Fibroblast of skin of left biceps (primary cell): ENCODE measurements at regions not wholly inside any gene's neighbourhood (a gene's known extent, or its start where the extent isn't known, plus 50 kb on each side); places are given as distances from the start of the nearest gene placed in this dataset.

Experiments used
- DNase-seq, 2 experiments: peaks; one replicate each; pipeline ENCODE4 v3.0.0-alpha.2; 2013; ENCODE audit warnings: low read depth in 2 of 2

DNA sequence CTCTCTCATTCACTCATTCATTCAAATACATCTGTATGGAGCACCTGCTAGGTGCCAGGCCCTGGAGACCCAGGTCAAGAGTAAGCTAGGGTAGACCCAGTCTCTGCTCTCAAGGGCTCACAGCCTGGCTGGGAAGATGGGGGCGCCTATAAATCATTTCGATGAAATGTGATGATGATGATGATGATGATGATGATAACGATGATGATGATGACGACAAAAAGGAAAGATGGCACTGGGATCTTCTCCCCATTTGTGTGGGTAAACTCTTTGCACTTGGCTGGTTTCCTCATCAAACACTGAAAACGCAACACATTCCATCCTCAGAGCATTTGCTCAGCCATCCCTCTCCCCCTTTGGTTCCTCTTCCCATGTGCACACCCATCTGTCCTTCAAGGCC, 188.0 kb upstream of the CDYL start:
- no peak for DNase-seq

DNA sequence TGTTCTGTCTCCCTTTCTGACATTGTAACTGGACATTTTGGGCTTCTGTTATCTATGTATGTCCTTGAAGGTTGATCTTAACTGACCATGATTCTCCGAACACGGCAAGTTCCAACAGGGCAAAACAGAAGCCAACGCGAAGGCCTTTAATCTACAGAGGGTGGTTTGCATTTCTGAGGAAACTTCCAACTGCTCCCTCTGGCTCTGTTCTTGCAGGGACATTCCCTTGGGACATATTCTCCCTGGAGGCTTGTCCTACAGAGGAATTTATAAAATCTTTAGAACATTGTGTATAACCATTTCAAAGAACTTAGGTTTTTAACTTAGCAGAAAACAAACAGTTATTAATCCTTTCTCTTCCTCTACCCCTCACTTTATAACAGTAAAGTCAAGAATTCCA, 189.0 kb upstream of the CDYL start:
- no peak for DNase-seq

DNA sequence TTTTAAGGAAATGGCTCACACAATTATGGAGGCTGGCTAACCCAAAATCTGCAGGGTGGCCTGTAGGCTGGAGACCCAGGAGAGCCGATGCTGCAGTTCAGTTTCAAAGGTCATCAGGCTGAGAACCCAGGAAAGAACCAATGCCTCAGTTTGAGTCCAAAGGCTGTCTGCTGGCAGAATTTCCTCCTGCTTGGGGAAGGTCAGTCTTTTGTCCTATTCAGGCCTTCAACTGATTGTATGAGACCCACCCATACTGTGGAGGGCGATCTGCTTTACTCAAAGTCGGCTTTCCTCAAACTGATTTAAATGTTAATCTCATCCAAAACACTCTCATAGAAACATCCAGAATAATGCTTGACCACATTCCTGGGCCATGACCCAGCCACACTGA, 189.7 kb upstream of the CDYL start:
- DNase-seq, result no peak

DNA sequence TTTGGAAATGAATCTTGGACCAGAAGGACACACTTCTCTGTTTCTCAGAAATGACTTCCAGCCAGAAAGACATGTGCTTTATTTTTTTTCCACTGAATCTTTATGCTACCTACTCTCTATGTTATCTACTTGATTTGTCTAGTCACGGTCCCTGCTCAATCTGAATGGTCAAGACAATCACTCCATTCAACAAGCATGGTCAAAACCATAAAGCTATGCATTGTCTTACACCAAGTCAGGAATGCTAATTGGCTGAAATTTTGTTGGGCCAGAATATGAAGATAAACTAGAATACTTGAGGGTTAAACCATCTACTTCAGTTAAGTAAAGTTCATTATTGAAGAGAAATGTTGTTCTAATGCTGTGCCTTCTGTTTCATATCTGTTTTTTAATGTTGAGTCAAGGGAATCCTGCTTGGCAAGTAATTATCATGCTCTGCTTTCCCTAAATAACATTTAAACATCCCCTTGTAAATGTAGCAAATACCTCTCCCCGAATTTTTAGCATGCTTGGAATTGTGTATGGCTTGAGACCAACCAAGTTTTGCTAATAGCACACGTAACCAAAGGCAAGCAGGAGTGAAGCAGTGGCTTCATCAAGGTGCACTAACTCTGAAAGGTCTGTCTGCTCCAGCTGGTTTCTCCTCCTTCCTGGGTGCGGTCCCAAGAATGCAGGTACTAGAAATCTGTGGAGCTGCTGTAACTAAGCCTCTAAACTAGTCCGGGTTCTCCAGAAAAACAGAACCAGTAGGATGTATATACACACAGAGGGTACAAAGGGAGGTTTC, 190.3 kb upstream of the CDYL start:
- no peak for DNase-seq

DNA sequence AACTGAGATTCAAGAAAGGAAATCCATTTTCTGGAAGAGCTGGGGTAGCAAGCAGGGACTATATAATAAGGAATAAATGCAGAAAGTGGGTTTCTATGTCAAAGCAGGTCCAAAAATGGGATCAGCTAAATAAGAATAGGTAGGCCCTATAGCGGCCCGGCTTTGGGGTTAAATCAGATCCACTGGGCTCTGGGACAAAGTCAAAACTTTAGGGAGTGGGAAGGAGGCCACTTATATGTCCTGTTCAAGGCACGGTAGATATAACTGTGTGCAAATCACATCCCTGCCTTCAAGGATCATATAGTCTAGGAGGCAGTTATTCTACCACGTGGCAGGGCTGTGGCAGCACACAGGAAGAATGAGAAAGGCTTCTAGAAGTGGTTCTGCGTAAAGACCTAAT, 191.4 kb upstream of the CDYL start:
- no peak for DNase-seq

DNA sequence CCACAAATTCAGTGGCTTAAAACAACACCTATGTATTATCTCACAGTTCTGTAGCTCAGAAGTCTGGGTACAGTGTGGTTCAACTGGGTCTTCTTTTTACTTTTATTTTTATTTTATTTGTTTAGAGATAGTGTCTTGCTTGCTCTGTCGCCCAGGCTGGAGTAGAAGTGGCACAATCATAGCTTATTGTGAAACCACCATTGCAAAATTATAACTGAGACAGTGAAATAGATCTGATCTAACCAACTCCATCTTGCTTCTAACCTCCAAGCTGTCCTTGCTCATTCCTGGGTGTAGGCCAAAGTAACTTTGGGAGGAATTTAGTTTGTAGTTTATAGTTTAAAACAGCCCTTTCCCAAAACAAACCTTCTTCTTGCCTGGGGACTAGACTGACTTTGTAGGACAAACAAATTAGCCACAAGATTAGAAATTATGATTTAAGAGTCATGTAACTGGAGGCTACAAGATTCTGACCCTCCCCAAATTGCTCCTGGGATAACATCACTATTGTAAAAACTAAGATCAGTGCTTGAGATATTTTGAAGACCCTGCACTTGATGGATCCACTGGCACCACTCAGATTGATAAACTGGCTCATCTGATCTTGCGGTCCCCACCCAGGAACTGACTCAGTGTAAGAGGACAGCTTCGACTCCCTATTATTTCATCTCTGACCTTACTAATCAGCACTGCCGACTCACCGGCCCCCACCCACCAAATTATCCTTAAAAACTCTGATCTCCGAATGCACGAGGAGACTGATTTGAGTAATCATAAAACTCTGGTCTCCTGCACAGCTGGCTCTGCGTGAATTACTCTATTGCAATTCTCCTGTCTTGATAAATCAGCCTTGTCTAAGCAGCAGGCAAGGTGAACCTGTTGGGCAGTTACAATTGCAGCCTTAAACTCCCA, 193.4 kb upstream of the CDYL start:
- DNase-seq, result peak in 1 of 2 experiments; percentile 20

DNA sequence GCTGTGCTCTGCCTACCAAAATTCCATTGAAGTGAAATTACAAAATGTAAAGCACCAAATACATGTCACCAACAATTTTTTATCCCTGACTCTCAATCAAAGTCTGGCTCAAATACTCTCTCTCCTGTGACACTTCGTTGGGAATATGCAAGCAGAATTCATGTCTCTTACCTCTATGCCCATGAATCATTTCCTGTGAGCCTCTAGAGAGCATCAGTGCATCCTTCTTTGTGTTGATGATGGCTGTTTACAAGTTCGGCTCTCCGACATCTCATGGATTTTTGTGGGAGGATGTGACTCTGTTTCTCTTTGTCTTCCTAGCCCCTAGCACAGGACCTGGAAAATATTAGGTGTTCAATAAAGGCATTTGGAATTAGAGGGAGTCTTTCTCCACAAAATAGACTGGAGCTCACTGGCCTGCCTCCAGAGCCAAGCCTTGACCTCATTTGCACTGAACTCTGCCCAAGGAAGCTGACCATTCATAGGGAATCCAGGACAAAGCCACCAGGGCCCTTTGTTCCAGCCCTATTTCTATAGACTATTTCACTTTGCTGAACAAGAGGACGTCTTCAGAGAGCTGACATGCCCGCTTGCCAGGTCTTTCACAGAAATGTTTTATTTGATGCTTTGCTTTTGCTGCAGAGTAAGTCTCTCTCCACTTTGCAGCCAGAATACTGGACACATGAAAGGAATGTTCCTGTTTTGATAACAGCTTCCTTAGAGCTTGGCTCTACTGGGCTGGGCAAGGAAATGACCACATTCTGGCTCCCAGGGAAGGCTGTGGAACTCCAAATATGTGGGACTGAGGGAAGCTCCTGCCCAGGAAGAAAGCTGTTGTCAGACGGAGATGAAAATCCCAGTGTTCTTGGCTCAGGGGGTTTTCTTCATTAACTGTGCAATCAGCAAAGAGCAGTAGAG, 194.5 kb upstream of the CDYL start:
- DNase-seq, result peak; percentile 70 to 76

DNA sequence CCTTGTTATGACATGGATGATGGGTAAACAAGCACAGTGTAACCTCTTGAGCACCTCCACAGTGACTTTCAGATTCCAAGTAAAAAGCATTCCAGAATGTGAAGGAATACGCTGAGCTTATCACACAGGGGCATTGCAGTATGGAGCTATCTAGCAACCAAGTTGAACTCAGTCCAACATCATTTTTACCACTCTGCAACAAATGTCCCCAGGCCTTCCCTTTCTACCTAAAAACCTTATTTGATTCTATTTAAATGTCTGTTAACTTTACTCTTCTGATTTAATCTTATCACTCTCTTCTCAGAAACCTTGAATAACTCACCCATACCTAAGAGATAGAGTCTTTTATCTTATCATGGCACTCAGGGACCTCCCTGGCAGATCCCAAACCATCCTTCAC, 195.8 kb upstream of the CDYL start:
- no peak for DNase-seq

DNA sequence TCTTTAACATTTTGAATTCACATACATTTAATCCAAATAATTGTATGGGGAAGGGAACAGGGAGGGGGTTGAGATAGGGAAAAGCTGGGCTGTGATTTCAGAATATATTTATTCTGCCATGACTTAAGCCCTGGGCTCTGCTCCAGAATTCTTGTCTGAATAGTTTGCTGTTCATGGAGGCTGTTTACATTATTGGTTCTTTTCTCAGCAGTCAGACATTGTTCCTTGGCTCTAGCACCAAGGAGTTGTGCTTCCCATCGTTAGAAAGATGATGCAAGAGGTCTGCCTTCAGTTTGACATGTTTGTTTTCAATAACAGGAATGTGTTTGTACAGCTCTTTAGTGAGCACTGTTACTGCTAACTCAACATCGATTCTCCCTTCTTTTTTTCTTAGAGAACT, 198.8 kb upstream of the CDYL start:
- DNase-seq, result peak; percentile 82 to 85

DNA sequence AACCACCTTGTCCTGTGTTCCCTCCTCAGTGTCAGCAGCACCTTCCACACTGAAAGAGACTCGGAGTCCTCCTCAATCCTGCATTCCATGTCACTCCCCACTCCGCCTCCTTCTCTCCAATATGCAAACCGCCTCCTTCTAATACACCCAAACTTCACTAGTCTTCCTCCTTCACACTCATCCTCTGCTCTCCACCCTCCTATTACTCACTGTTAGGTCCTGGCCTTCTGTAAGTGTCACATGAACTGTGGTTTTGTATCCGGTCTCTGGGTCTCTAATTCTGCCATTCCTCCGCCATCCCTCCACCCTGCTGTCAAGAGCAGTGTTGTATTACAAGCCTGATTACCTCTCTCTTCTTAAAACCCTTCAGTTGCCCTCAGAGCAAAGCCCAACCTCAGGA, 200.5 kb upstream of the CDYL start:
- DNase-seq, result no peak

DNA sequence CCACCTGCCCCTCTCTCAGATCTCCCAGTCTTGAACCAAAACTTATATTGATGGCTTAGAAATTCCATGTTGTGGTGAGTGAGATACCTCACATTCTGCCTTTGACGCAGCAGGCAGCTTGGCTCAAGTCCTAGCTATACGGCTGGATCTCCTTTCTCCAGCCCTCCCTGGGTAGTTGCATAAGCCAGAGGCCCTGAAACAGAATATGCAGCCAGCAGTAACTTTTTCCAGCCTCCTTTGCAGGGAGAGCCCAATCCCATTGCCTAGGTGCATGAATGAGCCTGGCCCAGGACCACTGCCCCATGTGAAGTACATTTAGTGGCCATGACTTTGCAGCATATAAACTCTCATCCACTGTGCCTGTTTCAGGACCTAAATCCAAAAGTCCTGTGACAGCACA, 202.2 kb upstream of the CDYL start:
- peak; percentile 70 to 75 for DNase-seq

DNA sequence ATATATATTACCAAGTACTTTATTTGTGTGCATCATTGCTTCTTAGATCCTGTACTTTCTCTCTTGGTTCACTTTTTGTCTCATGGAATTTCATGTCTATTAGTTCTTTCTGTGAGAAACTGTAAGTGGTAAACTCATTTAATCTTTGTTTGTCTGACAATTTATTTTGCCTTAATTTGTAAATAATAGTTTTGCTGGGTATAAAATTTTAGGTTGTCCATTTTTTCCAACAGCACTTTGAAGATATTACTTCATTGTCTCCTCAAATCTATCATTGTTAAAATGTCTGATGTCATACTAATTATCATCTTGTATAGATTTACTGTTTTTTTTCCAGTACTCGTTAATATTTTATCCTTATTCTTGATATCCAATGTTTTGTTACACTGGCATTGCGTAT, 205.2 kb upstream of the CDYL start:
- no peak for DNase-seq

DNA sequence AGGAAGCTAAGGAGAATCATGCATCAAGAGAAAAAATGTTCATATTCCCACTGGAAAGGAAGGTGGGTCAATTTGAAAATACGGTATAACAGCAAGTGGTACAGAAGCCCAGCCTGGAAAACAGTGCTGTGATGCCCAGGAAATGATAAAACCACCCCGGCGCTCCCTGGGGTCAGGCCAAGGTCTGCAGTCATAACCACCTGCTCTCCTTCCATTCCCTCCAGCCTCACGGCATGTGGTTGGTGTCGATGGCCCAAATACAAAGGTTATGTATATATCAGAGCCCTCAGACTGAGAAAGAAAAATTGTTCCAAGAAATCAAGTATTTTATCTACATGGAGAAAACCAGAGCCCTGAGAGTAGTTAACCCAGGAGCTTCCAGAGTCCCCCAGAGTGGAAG, 208.1 kb upstream of the CDYL start:
- DNase-seq, result no peak

DNA sequence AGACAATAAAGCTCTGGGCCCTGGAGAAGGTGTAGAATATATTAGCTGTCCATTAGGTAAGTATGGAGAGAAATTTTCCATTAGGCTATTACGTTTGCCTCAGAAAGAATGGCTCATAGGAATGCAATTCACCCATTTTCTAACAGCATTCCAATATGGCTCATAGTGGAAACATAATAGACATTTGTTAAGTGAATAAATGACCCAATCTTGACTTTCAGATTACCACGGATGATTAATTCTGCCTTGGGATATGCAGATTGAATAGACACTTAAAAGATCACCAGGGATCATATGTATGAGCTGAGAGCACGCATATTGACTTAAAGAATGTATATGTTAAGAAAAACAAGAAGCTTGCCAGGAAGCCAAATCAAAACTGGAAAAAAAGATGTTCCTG, 209.1 kb upstream of the CDYL start:
- DNase-seq, result peak; percentile 23 to 28

DNA sequence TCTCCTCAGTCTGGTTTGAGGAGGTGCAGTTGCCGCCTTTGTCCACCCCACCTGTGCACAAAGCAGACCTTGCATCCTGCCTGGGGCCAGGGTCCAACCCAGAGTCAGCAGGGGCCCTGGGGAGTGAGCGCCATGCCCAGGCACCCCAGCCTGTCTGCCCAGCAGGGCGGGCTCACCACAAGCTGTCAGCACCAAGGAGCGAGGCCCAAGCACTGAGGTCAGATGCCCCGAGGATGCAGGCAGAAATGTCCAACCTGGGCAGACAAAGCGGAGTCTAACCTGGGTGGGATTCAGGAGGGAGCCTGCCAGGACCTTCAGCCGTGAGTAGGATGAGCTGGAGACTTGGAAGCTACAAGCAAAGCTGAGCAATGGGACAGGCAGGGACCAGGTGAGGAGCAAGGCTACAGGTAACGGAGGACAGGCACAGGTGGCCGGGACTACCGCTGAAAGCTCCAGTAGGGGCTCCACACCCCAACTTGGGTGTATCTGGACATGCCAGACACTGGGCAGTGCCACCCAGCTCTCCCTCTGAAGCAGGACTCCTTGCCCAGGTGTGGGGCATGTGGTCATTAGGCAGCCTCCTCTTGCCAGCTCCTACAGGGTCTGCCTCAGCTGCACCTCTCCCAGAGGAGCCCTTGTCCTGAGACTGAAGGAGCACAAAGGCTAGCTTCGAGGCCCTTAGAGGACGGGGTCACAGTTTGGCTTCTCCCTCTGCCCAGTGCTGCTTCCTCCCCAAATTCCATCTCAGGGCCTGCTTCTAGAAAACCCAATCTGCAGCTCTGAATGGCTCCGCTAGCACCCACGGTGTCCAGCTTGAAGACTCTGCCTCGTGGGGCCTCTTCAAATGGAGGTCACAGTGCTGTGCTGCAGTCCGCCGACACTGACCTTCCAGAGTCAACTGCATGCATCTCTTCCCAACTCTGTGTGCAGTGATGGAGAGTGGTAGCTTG, 210.6 kb upstream of the CDYL start:
- no peak for DNase-seq

DNA sequence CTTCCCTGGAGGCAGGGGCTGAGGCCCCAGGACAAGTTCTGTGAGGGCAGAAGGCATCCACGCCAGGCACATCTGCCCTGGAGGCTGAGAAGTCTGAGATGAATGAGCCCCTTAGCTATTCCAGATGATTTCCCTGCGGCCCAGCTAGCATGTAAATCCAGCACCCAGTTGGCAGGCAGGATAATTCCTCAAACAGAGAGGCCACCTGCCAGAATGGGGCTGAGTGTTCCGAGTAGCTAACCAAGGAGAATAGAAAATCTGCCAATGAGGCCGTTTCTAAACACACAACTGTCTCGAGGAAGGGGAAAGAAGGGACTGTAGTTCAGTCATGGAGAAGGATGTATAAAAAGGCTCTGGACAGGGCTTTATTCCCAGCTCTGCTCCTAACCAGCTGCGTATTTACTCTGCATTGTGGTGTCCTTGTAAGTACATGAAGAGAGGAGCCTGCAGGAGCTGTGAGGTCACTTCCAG, 211.4 kb upstream of the CDYL start:
- DNase-seq, result no peak

DNA sequence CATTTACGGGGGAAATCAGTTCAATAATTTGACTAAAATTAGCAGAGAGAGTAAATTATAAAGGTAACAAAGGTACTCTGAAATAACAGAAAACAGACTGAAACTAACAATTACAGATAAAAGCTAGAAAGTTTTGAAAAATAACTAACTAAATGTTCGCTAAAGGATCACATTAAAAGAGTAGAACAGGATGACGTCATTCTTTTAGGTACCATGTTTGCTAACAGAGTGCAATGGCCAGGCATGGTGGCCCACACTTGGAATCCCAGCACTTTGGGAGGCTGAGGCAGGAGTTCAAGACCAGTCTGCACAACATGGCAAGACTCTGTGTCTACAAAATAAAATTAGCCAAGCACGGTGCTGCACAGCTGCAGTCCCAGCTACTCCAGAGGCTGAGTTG, 212.3 kb upstream of the CDYL start:
- no peak for DNase-seq

DNA sequence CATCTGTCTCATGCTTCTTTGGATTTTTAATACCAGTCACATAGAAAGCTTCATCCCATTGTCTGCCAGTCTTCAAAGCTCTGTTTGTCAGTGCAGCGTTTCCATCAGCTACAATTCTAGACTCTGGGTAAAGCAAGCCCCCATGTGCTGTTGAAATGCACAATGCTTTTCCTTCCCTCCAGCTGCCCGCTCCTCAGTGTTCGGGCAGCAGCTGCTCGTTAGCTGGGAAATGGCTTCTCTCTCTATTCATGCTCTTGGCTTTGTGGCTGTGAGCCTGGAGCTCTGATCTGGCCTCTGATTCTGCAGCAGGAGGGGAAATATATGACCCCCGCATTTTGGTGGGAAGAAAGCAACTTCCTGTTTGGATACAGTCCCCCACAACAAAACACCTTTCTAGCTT, 213.0 kb upstream of the CDYL start:
- DNase-seq, result no peak

DNA sequence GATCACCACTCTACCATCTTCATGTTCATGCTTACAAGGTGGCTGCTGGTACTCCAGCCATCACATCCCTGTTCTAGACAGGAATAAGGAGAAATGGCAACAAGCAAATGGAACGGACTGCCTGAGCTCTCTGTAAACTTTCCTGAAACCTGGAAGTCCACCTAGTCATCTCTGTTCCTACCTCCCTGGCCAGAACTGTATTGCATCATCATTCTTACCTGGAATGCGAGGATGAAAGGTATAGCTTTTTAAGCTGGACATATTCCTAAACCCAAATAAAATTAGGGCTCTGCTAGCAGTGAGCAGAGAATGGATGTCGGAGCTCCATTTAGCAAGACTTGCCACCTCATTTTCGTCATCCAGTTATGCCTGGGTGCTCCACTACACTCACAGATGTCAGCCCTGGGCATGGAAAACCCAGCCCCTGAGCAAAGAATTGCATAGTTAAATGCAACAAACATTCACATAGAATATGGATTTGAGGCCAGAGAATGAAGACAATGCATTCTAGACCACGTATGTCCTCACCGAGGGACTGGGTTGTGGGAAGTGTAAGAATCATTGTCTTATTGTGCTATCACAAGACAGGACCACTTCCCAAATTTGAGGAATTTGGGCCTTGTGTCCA, 214.3 kb upstream of the CDYL start:
- no peak for DNase-seq

DNA sequence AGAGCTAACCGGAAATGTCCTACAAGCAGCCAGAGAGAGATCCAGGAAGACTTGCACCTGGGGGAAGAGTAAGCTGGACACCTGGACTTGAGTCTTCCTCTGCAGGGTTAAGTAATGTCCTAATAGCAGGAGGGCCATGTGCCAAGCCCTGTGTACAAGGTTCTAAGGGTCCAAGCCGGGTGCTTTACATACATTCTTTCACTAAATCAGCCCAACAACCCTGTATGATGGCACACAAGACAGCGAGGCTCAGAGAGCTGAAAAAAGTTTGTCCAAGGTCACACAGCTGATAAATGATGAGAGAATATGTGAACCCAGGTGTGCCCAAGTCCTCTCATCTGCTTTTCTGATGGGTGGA, 215.1 kb upstream of the CDYL start:
- no peak for DNase-seq
